Middle frontal gyrus (tissue), 1 donor: ENCODE measurements at regions not wholly inside any gene's neighbourhood (a gene's known extent, or its start where the extent isn't known, plus 50 kb on each side); places are given as distances from the start of the nearest gene placed in this dataset.
A peak's percentile ranks its signal among the peaks of the same experiment; 100 is the strongest.
"Not testable (repeated sequence)": the region's sequence is repeated elsewhere in the genome, so short reads cannot be mapped to it uniquely, and the experiment has no call there.

Experiments
- DNase-seq: peaks from one replicate; pipeline ENCODE4 v3.0.0-alpha.2; 2015; ENCODE audit warnings: low spot score; ENCODE audit errors: extremely low spot score

GRCh38 chr5:145110834-145111233 is 724.3 kb downstream of the PRELID2 start:
- DNase-seq: no peak

GRCh38 chr5:145110181-145110580 is 725.0 kb downstream of the PRELID2 start:
- DNase-seq: no peak

- DNase-seq: no peak
Measured at GRCh38 chr5:145105384-145105783, 729.8 kb downstream of the PRELID2 start.

GRCh38 chr5:145104106-145104505 is 731.0 kb downstream of the PRELID2 start:
- DNase-seq: no peak

GRCh38 chr5:145101246-145101645 is 733.9 kb downstream of the PRELID2 start:
- no peak for DNase-seq

GRCh38 chr5:145090115-145090514 is 745.0 kb downstream of the PRELID2 start:
- DNase-seq: no peak

DNA sequence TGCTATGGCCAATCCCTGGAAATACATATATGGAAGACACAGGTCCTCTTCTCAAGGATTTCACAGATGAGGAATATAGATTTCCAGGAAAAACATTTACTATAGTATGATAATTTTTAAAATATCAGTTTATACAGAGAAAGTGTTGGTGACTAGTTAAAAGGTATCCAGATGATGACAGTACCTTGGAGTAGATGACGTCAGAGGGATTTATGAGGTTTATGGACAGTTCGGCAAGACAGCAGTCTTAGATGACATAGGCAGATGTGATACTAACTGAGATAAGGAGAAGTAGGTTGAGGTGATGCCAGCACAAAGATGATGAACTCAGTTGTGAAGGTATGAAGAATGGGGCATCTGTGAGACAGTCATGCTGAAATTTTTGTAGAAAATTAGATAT is 750.3 kb downstream of the PRELID2 start:
- no peak for DNase-seq

GRCh38 chr5:145077028-145077427 is 758.1 kb downstream of the PRELID2 start:
- DNase-seq: no peak

GRCh38 chr5:145076040-145076439 is 759.1 kb downstream of the PRELID2 start:
- no peak for DNase-seq

DNA sequence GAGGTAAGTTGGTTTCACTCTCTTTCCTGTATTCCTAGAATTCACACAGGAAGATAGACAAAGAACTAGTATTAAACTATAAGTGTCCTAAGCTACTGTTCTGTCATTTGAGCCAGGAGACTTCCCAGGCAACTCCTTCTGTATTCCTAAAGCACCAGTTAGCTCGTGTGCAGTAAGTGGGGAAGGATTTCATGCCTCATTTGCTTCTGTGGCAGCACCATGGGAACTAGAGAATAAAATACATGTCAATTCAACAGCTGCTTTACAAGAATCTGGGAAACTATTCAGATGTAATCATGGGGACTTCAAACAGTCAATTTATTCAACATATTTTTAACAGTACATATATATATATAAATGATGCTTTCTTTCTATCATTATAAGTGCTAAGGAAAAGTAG is 762.3 kb downstream of the PRELID2 start:
- DNase-seq: no peak

DNA sequence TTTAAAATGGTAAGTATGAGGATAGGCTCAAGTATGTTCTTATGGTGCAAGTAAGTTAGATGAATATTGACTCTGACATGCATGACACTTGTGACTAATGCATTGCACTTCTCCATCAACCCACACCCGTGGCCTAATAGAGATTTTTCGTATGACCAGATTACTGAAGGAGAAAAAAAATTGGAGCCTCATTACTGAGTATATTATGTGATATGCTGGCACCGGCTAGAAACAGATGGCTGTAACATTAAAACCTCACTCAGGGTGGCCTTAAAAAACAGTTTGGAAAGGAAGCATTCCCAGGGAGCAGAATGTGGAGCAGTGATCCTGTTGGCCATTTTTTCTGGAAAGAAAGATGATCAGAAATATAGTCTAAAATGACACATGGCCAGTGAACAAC is 766.4 kb downstream of the PRELID2 start:
- no peak for DNase-seq

GRCh38 chr5:145062280-145063062 is 772.7 kb downstream of the PRELID2 start:
- DNase-seq: no peak

- DNase-seq: no peak
Measured at GRCh38 chr5:145056800-145057199, 778.3 kb downstream of the PRELID2 start.

GRCh38 chr5:145050181-145050580 is 785.0 kb downstream of the PRELID2 start:
- no peak for DNase-seq

DNA sequence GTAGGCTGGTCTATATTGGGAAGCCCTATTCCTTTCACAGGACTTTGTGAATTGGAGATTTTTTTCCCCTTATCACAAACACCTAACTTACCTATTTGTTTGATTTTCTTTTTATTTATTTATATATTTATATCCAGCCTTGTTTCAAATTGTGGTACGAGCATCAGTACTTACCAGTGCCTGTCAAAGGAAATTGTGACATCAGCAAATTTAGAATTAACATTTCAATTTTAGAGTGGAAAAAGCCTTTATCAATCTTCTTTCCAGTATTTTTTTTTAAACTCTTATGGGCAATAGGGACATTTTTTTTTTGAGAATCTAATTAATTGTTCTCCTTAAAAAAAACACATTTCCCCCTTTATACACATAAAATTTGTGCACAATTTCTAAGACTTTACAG is 790.2 kb downstream of the PRELID2 start:
- no peak for DNase-seq

DNA sequence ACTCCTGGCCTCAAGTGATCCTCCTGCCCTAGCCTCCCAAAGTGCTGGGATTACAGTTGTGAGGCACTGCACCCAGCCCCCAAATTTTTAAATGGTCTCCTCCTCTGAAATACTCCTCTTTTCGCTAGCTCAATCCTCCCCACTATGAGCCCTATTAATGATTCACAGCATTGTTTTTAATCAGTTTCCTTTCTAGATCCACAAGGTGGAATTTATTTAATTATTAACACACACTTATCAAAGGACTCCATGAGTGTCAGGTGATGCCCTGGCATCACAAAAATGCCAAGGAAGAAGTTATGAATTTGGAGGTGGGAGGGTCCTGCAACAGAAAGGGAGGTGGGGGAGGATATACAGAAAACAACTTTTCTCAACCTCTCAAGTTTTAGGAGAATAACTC is 806.5 kb downstream of the PRELID2 start:
- DNase-seq: no peak

DNA sequence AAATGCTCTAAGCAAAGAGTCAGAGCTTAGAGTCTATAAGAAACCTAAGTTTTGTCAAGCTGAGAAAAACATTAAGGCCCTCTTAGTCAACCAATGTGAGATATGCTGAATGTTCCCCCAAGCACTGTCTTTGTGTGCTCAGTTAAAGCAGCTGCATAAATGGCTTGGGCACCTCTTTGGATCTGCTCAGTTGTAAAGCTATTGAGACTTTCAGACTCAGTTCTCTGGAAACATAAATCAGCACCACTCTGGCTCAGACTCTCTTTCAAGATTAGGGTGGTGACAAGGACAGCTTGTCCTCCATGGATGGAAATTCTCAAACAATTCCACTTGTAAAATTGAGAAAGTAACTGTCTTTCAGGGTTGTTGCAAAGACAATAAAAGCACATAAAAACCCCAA is 807.9 kb downstream of the PRELID2 start:
- DNase-seq: no peak

DNA sequence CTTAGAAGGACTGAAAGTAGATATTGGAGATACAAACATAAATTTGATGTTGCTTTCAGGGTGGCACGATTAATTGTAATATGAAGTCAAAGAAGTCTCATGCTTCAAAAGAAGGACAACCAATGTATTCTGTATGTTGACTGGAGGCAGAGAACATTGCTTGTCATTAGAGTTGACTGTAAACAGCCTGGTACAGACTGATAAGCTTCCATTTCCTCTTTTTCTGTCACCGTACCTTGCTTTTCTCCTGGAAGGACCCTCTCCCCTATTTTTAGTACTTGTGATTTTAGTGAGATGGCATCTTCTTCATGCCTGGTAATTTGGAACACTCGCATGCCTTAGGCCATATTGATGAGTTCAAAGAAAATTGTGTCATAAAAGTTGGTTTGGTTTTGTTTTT is 809.4 kb downstream of the PRELID2 start:
- no peak for DNase-seq

DNA sequence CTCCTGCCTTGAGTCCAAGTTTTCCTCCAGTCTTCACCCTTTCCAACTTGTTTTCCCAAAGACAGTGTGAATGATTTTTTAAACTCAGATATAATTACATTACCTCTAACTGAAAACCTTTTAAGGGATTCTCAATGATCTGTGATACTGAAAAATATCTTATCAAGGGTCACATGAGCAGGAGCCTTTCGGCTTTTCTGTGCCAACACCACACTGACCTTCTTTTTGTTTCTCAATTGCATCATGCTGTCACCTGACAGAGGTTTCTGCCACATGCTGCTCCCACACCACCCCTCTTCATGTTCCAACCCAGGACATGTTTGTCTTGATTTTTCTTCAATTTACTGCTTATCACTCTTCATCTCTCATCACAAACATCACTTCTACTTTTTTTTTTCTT is 820.0 kb downstream of the PRELID2 start:
- no peak for DNase-seq

DNA sequence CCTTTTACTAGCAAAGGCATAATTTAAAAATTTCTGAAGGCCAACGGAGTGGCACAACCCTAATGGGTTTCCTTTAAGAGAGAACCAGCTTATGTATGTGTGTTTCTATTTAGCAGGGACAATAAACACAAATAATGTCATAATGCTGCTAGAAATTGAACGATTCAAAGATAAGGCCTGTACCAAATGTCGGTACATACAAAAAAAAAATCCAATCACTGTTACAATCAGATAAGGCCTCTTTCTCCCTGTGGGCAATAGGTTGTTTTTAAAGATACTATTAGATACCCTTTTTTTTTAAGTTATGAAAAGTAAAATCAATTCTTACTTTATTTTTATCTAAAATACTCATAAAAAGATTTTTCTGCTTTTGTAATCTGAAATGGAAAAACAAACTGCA is 821.0 kb downstream of the PRELID2 start:
- DNase-seq: no peak

DNA sequence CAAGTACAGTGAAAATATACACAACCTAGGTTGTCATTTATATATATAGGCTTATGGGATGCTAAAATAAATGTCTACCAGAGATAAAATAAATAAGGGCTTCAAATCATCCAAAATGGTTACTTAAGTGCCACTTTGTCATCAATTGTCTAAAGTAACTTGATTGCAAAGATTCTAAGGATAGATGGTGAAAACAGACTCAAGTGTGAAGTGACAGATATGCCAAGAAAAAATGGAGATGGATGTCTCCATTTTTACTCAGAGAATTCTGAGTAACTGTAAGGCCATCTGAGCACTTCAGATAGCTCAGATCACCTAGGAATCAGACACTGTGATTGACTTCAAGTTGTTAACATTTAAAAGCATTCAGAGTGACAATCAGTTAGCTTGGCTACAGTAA is 824.3 kb downstream of the PRELID2 start:
- no peak for DNase-seq

- peak; percentile 3 for DNase-seq
Measured at GRCh38 chr5:145008876-145009530, 826.1 kb downstream of the PRELID2 start.

DNA sequence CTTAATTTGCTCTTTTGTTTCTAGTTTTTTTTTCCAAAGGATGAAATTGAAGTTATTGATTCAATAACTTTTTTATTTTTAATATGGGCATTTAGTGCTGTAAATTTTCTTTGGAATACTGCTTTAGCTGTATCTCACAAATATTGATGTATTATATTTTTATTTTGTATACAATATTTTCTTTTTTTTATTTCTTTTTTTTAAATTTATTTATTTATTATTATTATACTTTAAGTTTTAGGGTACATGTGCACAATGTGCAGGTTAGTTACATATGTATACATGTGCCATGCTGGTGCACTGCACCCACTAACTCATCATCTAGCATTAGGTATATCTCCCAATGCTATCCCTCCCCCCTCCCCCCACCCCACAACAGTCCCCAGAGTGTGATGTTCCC is 823.7 kb downstream of the KCTD16 start:
- not testable (repeated sequence) for DNase-seq
